ENCODE measurements at regions not wholly inside any gene's neighbourhood (a gene's known extent, or its start where the extent isn't known, plus 50 kb on each side); places are given as distances from the start of the nearest gene placed in this dataset.

GRCh38 chr12:62998454-62998853 is 63.5 kb upstream of the PPM1H start:
- 81% methylated on average over 1 of the region's 1 CpG for WGBS
- Histone ChIP-seq H3K4me3 (no peak overlapping the region), H3K9me3 (no peaks in the 10 kb centered on the region), H3K27me3 (replicated peaks; ENCODE audit: insufficient read depth) (no peaks in the 10 kb centered on the region), H3K36me3 (no peaks in the 10 kb centered on the region), H3K4me1 (replicated peaks) (no peaks in the 10 kb centered on the region), H3K27ac (no peak overlapping the region)
- no peak for DNase-seq (ENCODE audit: low spot score)
- intact Hi-C loops (cut with DNase I), result no loop called here
- no peak for TF ChIP-seq POLR2A (IDR thresholded peaks at IDR 0.05)
- TF ChIP-seq POLR2AphosphoS5 (IDR thresholded peaks at IDR 0.05), result no peak
- TF ChIP-seq CTCF (IDR thresholded peaks at IDR 0.05), result no peak

GRCh38 chr12:62995097-62995496 is 60.1 kb upstream of the PPM1H start:
- H3K27ac ChIP-seq, result no peak overlapping the region
- H3K27me3 ChIP-seq (replicated peaks; ENCODE audit: insufficient read depth), result no peaks in the 10 kb centered on the region
- intact Hi-C loops (cut with DNase I), result no loop called here
- DNase-seq (ENCODE audit: low spot score), result no peak
- H3K4me3 ChIP-seq, result no peak overlapping the region
- TF ChIP-seq CTCF (IDR thresholded peaks at IDR 0.05) (no peak), POLR2AphosphoS5 (IDR thresholded peaks at IDR 0.05) (no peak), POLR2A (IDR thresholded peaks at IDR 0.05) (no peak)
- no peaks in the 10 kb centered on the region for H3K4me1 ChIP-seq (replicated peaks)
- no peaks in the 10 kb centered on the region for H3K9me3 ChIP-seq
- H3K36me3 ChIP-seq, result no peaks in the 10 kb centered on the region

- no peak overlapping the region for H3K4me3 ChIP-seq
- no peaks in the 10 kb centered on the region for H3K36me3 ChIP-seq
- no peak overlapping the region for H3K27ac ChIP-seq
- TF ChIP-seq CTCF (IDR thresholded peaks at IDR 0.05), result no peak
- no peak for TF ChIP-seq POLR2A (IDR thresholded peaks at IDR 0.05)
- TF ChIP-seq POLR2AphosphoS5 (IDR thresholded peaks at IDR 0.05), result no peak
- no peaks in the 10 kb centered on the region for H3K9me3 ChIP-seq
- no peak for DNase-seq (ENCODE audit: low spot score)
- intact Hi-C loops (cut with DNase I), result no loop called here
- H3K27me3 ChIP-seq (replicated peaks; ENCODE audit: insufficient read depth), result no peaks in the 10 kb centered on the region
- WGBS, result 31% methylated on average over 2 of the region's 2 CpGs
- H3K4me1 ChIP-seq (replicated peaks), result no peaks in the 10 kb centered on the region
Observed at GRCh38 chr12:62986844-62987243, 51.9 kb upstream of the PPM1H start.
